Activated CD8-positive, alpha-beta memory T cell treated with anti-CD3 and anti-CD28 coated beads for 4 hours (primary cell): ENCODE measurements at regions not wholly inside any gene's neighbourhood (a gene's known extent, or its start where the extent isn't known, plus 50 kb on each side); places are given as distances from the start of the nearest gene placed in this dataset.
A peak's percentile ranks its signal among the peaks of the same experiment; 100 is the strongest.
"Not testable (repeated sequence)": the region's sequence is repeated elsewhere in the genome, so short reads cannot be mapped to it uniquely, and the experiment has no call there.

Experiments
- DNase-seq, 2 donors: peaks; one replicate each; pipeline ENCODE4 v3.0.0-alpha.2; 2020; ENCODE audit warnings: low read depth in 2 of 2

GRCh38 chr15:69554279-69554961 lies 101.8 kb downstream of the RPLP1 start:
- DNase-seq: no peak

- no peak for DNase-seq
These were observed 102.5 kb downstream of the RPLP1 start for GRCh38 chr15:69555080-69555479.

- DNase-seq: no peak
These were observed 103.7 kb downstream of the RPLP1 start for GRCh38 chr15:69556344-69556743.

- DNase-seq: no peak
These were observed 104.5 kb downstream of the RPLP1 start for GRCh38 chr15:69557020-69557706.

GRCh38 chr15:69557707-69558409 lies 105.2 kb downstream of the RPLP1 start:
- no peak for DNase-seq

- DNase-seq: no peak
These were observed 107.0 kb downstream of the RPLP1 start for GRCh38 chr15:69559440-69560190.

- no peak for DNase-seq
These were observed 108.6 kb downstream of the RPLP1 start for GRCh38 chr15:69561071-69561784.

GRCh38 chr15:69562116-69562515 lies 109.5 kb downstream of the RPLP1 start:
- DNase-seq: no peak

- DNase-seq: no peak
These were observed 109.9 kb downstream of the RPLP1 start for GRCh38 chr15:69562564-69562963.

GRCh38 chr15:69565066-69565655 lies 112.5 kb downstream of the RPLP1 start:
- DNase-seq: no peak

- DNase-seq: not testable (repeated sequence)
These were observed 114.7 kb downstream of the RPLP1 start for GRCh38 chr15:69567238-69567760.

GRCh38 chr15:69568173-69569009 lies 115.8 kb downstream of the RPLP1 start:
- no peak for DNase-seq

- DNase-seq: no peak
These were observed 117.8 kb downstream of the RPLP1 start for GRCh38 chr15:69570454-69570853.

GRCh38 chr15:69570997-69571396 lies 118.4 kb downstream of the RPLP1 start:
- DNase-seq: no peak

GRCh38 chr15:69573278-69573677 lies 120.7 kb downstream of the RPLP1 start:
- DNase-seq: not testable (repeated sequence)

GRCh38 chr15:69573815-69574475 lies 121.3 kb downstream of the RPLP1 start:
- peak; percentile 8 to 36 for DNase-seq

GRCh38 chr15:69574506-69574905 lies 121.9 kb downstream of the RPLP1 start:
- no peak for DNase-seq

- DNase-seq: no peak
These were observed 122.8 kb downstream of the RPLP1 start for GRCh38 chr15:69575387-69575786.

GRCh38 chr15:69576035-69576526 lies 123.5 kb downstream of the RPLP1 start:
- peak; percentile 45 to 53 for DNase-seq
